Epithelial cell of esophagus (primary cell): ENCODE measurements at regions not wholly inside any gene's neighbourhood (a gene's known extent, or its start where the extent isn't known, plus 50 kb on each side); places are given as distances from the start of the nearest gene placed in this dataset.
"Not testable (repeated sequence)": the region's sequence is repeated elsewhere in the genome, so short reads cannot be mapped to it uniquely, and the experiment has no call there.

Experiments used
- DNase-seq: peaks from one replicate; pipeline ENCODE4 v3.0.0; 2010; ENCODE audit warnings: low read depth
- H3K4me3 ChIP-seq: 2 replicates; pipeline ENCODE4 v1.5.1; 2011; ENCODE audit warnings: mild to moderate bottlenecking, low read length, control low read depth
- TF ChIP-seq, protein P1 (sequence below): IDR thresholded peaks from 2 replicates; pipeline ENCODE4 v1.5.1; 2011; ENCODE audit warnings: low read depth, mild to moderate bottlenecking, low read length, control low read depth, inconsistent platforms; ENCODE audit not compliant: insufficient read depth; ENCODE audit errors: missing control alignments

DNA sequence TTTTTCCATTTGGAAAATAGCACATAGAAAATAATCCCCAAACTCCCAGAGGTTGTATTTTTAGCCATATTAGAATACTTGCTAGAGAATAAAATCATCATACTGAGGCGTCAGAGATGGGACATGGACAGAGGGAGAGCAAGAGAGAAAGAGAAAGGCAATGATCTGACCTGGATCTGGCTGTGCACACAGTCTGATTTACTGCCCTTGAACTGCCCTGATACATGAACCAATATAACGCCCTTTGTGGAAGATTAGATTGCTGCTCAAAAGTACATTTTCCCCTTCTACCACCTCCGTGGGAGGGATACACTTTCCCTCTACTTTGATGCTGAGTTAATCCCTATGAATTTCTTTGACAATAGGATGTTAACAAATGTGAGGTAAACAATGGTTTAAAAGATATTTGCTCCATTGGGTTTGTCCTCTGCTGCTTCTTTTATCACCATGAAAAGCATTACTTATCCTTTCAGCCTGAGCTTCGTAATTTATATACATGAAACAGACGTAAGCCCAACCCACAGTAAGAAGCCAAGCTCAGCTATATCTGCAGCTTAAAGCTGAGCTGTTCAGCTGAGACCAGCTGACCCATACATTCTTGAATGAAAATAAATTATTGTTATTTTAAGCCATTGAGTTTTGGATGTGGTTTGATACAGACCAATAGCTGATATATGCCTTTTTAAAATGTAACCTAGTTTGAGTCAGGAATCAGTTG lies 1664.6 kb upstream of the CELF4 start:
- no peak overlapping the region for H3K4me3 ChIP-seq
- no peak for DNase-seq
- TF ChIP-seq, protein P1, sequence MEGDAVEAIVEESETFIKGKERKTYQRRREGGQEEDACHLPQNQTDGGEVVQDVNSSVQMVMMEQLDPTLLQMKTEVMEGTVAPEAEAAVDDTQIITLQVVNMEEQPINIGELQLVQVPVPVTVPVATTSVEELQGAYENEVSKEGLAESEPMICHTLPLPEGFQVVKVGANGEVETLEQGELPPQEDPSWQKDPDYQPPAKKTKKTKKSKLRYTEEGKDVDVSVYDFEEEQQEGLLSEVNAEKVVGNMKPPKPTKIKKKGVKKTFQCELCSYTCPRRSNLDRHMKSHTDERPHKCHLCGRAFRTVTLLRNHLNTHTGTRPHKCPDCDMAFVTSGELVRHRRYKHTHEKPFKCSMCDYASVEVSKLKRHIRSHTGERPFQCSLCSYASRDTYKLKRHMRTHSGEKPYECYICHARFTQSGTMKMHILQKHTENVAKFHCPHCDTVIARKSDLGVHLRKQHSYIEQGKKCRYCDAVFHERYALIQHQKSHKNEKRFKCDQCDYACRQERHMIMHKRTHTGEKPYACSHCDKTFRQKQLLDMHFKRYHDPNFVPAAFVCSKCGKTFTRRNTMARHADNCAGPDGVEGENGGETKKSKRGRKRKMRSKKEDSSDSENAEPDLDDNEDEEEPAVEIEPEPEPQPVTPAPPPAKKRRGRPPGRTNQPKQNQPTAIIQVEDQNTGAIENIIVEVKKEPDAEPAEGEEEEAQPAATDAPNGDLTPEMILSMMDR, result no peak

GRCh38 chr18:39227769-39228168 lies 1662.2 kb upstream of the CELF4 start:
- DNase-seq, H3K4me3 ChIP-seq: not testable (repeated sequence)

- H3K4me3 ChIP-seq, result no peak overlapping the region
- TF ChIP-seq, protein P1, result no peak
- no peak for DNase-seq
These were observed 1659.8 kb upstream of the CELF4 start for GRCh38 chr18:39225373-39225772.

GRCh38 chr18:39223283-39223682 lies 1657.7 kb upstream of the CELF4 start:
- no peak overlapping the region for H3K4me3 ChIP-seq
- no peak for DNase-seq
- TF ChIP-seq, protein P1, result no peak

DNA sequence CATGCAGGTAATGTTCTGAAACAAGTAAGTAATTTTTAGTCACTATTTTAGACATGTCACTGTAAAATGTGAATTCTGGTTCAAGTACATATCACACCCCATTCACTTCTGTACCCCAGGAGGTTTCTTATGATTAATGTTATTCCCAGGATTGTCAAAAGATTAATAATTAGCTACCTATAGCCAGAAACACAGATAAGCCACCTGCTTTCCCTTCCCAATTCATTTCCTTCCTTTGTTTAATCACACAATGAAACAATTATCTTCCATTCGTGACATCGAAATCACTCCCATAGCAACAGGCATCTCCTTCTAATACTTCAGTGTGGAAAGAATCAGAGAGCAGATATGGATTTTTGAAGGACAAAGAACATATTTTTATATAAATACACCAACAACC lies 1650.3 kb upstream of the CELF4 start:
- H3K4me3 ChIP-seq, result no peak overlapping the region
- no peak for DNase-seq
- TF ChIP-seq, protein P1, result no peak

DNA sequence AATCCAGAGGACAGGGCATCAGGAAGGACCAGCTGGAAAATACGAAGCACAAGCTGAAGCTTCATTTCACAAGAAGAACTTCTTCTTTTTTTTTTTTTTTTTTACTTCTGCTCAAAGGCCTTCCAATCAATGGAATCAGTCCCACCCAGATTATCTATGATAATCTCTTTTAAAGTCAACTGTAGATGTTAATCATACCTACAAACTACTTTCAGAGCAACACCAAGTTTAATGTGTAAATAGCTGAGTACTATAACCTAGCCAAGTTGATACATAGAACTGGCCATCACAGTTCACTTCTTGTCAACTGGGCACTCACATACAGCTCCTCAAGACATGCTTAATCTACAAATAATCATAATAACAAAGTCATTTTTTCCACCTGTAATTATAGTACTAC lies 1645.9 kb upstream of the CELF4 start:
- DNase-seq, result no peak
- TF ChIP-seq, protein P1, result no peak

DNA sequence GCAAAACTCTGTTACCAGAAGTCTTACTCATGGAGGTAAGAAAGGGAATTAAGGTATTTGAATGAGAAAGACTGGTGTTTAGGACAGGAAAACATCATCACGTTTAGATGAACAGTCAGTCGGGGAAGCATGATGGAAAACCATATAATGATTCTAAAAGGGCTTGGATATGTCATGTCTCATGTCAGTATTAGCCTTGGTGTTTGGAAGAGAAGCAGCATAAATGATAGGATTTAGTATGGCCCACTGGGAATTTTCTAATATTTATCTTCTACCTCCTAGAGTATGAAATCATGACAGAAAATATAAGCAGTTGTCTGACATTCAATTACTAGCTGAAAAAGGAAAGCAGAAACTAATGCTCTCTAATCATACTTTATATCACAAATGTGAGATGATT lies 1643.6 kb upstream of the CELF4 start:
- H3K4me3 ChIP-seq, result no peak overlapping the region
- TF ChIP-seq, protein P1, result no peak
- DNase-seq, result no peak

More for the DNA sequence above, 1645.9 kb upstream of the CELF4 start:
- H3K4me3 ChIP-seq, result no peak overlapping the region
